Prostate gland (tissue), 2 donors: ENCODE measurements at regions not wholly inside any gene's neighbourhood (a gene's known extent, or its start where the extent isn't known, plus 50 kb on each side); places are given as distances from the start of the nearest gene placed in this dataset.

Experiments
- POLR2A ChIP-seq: fragments of 450-650 bp; IDR thresholded peaks from one replicate; pipeline ENCODE4 v1.6.1; 2016; ENCODE audit warnings: antibody characterized with exemption, mild to moderate bottlenecking
- TF ChIP-seq, protein P1 (sequence below), 4 experiments: fragments of 200-600 bp in 2 of 4; fragments of 450-650 bp in 2 of 4; sonication (generic) in 2 of 4; IDR thresholded peaks; 1 replicate in 3 of 4; 2 replicates in 1 of 4; pipeline ENCODE4 v1.5.1; 2016 to 2019; ENCODE audit warnings: antibody characterized with exemption in 4 of 4, mild to moderate bottlenecking in 2 of 4, moderate library complexity in 2 of 4

DNA sequence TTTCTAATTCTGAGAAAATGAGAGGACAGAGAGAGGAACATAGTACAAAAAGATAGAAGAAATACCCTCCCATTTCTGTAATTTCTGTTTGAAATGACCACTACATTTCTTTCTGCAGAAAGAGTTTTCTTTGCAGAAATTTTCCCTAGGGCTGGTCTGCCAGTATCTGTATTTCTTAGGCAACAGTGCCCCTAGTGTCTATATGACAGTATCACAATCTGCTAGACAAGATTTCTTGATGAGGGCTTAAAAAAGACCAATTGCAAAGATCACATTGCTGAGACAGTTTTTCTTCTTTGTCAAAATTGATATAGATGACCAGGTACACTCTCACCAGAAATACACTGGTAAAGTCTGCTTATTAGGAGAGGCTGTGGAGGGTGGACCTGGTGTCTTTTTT is 81.0 kb upstream of the ZDHHC15 start:
- TF ChIP-seq, protein P1, sequence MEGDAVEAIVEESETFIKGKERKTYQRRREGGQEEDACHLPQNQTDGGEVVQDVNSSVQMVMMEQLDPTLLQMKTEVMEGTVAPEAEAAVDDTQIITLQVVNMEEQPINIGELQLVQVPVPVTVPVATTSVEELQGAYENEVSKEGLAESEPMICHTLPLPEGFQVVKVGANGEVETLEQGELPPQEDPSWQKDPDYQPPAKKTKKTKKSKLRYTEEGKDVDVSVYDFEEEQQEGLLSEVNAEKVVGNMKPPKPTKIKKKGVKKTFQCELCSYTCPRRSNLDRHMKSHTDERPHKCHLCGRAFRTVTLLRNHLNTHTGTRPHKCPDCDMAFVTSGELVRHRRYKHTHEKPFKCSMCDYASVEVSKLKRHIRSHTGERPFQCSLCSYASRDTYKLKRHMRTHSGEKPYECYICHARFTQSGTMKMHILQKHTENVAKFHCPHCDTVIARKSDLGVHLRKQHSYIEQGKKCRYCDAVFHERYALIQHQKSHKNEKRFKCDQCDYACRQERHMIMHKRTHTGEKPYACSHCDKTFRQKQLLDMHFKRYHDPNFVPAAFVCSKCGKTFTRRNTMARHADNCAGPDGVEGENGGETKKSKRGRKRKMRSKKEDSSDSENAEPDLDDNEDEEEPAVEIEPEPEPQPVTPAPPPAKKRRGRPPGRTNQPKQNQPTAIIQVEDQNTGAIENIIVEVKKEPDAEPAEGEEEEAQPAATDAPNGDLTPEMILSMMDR (IDR thresholded peaks at IDR 0.05), result peak in 3 of 4 experiments; percentile 45 to 54 (median 51)
- no peak for TF ChIP-seq POLR2A
